Astrocyte (in vitro differentiated cells and primary cell): ENCODE measurements at regions not wholly inside any gene's neighbourhood (a gene's known extent, or its start where the extent isn't known, plus 50 kb on each side); places are given as distances from the start of the nearest gene placed in this dataset.

Source experiments
- DNase-seq: peaks from one replicate; pipeline ENCODE4 v3.0.0-alpha.2; 2010; ENCODE audit warnings: low read depth
- FAIRE-seq: peaks from 2 replicates; lab custom pipeline; 2011; peaks lifted over from hg19 to GRCh38; lab: Jason Lieb, UNC
- H2AFZ ChIP-seq: 2 replicates; pipeline ENCODE4 v1.6.0; 2012; ENCODE audit warnings: low read depth, low read length, inconsistent platforms
- H3K27ac ChIP-seq: 2 replicates; pipeline ENCODE4 v1.5.1; 2011; ENCODE audit warnings: low read depth, low read length, inconsistent platforms
- H3K27me3 ChIP-seq: 2 replicates; pipeline ENCODE4 v1.6.0; 2011; ENCODE audit warnings: low read length, inconsistent platforms; ENCODE audit not compliant: insufficient read depth
- H3K36me3 ChIP-seq: 2 replicates; pipeline ENCODE4 v1.5.1; 2011; ENCODE audit warnings: low read length, inconsistent platforms; ENCODE audit not compliant: insufficient read depth
- H3K4me1 ChIP-seq: 2 replicates; pipeline ENCODE4 v1.5.1; 2011; ENCODE audit warnings: low read length, inconsistent platforms; ENCODE audit not compliant: insufficient read depth
- H3K4me2 ChIP-seq: 2 replicates; pipeline ENCODE4 v1.6.0; 2012; ENCODE audit warnings: low read length, inconsistent platforms
- H3K4me3 ChIP-seq: 2 replicates; pipeline ENCODE4 v1.5.1; 2011; ENCODE audit warnings: low read depth, mild to moderate bottlenecking, low read length, inconsistent platforms; ENCODE audit not compliant: insufficient read depth
- H3K79me2 ChIP-seq: 2 replicates; pipeline ENCODE4 v1.6.0; 2012; ENCODE audit warnings: mild to moderate bottlenecking, low read length, inconsistent platforms; ENCODE audit not compliant: insufficient read depth
- H3K9ac ChIP-seq: 2 replicates; pipeline ENCODE4 v1.6.0; 2012; ENCODE audit warnings: mild to moderate bottlenecking, low read length, inconsistent platforms
- H3K9me3 ChIP-seq: 2 replicates; pipeline ENCODE4 v1.5.1; 2012; ENCODE audit warnings: low read depth, mild to moderate bottlenecking, low read length, inconsistent platforms; ENCODE audit not compliant: insufficient read depth
- H4K20me1 ChIP-seq: 2 replicates; pipeline ENCODE4 v1.6.0; 2012; ENCODE audit warnings: low read length, inconsistent platforms; ENCODE audit not compliant: insufficient read depth
- H3K27ac Mint-ChIP-seq: one replicate; pipeline ENCODE4 v1.8.0; 2021; ENCODE audit warnings: mild to moderate bottlenecking, mixed read lengths; ENCODE audit not compliant: unreplicated experiment
- H3K27me3 Mint-ChIP-seq: one replicate; pipeline ENCODE4 v1.8.0; 2021; ENCODE audit warnings: low read depth, mixed read lengths; ENCODE audit not compliant: unreplicated experiment
- H3K36me3 Mint-ChIP-seq: one replicate; pipeline ENCODE4 v1.8.0; 2021; ENCODE audit warnings: low read depth, mixed read lengths; ENCODE audit not compliant: unreplicated experiment
- H3K4me1 Mint-ChIP-seq: one replicate; pipeline ENCODE4 v1.8.0; 2021; ENCODE audit warnings: low read depth, mixed read lengths; ENCODE audit not compliant: unreplicated experiment
- H3K4me3 Mint-ChIP-seq: one replicate; pipeline ENCODE4 v1.8.0; 2021; ENCODE audit warnings: mild to moderate bottlenecking, moderate library complexity, mixed read lengths; ENCODE audit not compliant: unreplicated experiment
- H3K9me3 Mint-ChIP-seq: one replicate; pipeline ENCODE4 v1.8.0; 2021; ENCODE audit warnings: mild to moderate bottlenecking, mixed read lengths; ENCODE audit not compliant: unreplicated experiment
- CTCF ChIP-seq: IDR thresholded peaks from 2 replicates; pipeline ENCODE4 v1.5.1; 2011; ENCODE audit warnings: low read depth, mild to moderate bottlenecking, inconsistent platforms, low read length, moderate library complexity; ENCODE audit not compliant: insufficient read depth
- EZH2 ChIP-seq: IDR thresholded peaks from 2 replicates; pipeline ENCODE4 v1.6.1; 2012; ENCODE audit warnings: mild to moderate bottlenecking, low read length, inconsistent platforms; ENCODE audit not compliant: insufficient read depth

GRCh38 chr18:57900906-57901435 is 97.9 kb upstream of the ATP8B1 start:
- H3K9me3 ChIP-seq: no peaks in the 10 kb centered on the region
- H3K79me2 ChIP-seq: no peaks in the 10 kb centered on the region
- no peak overlapping the region for H2AFZ ChIP-seq
- Mint-ChIP-seq H3K4me3 (no peak overlapping the region), H3K9me3 (peaks cover 3% of the 10 kb centered on the region), H3K27me3 (peaks cover 7% of the 10 kb centered on the region), H3K4me1 (peaks cover 2% of the 10 kb centered on the region), H3K36me3 (no peaks in the 10 kb centered on the region), H3K27ac (no peak overlapping the region)
- TF ChIP-seq EZH2: no peak
- TF ChIP-seq CTCF: no peak
- FAIRE-seq (no peak), DNase-seq (no peak)
- H3K4me3 ChIP-seq: no peak overlapping the region
- H3K27ac ChIP-seq: no peak overlapping the region
- no peak overlapping the region for H3K9ac ChIP-seq
- no peak overlapping the region for H3K4me2 ChIP-seq
- H3K27me3 ChIP-seq: no peaks in the 10 kb centered on the region
- no peaks in the 10 kb centered on the region for H4K20me1 ChIP-seq
- H3K36me3 ChIP-seq: no peaks in the 10 kb centered on the region
- peaks cover 6% of the 10 kb centered on the region for H3K4me1 ChIP-seq

DNA sequence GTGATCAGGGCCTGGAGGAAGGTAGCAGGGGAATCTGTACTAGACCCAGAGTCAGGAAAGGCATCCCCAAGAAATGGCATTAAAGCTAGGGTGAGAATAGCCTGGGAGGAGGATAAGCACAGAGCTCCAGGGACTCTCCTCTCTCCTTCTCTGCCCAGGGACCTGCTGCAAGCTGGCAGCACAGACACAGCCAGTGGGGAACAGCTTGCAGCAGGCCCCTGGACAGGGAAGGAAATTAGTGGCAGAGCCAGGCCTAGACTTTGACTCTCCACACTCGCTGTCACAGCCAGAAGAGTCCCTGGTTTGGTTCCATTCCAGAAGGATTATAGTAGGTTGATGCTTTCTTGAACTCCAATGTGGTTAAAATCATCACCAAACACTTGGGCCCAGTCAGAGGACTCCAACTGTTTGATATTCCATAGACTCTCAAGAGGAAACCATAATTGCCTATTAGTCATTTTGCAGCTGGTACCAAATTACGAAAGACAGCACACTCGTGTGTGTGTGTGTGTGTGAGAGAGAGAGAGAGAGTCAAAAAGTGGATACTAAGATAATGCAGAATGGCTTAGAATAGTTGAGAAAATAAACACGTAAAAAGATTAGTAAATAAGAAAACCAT is 95.5 kb upstream of the ATP8B1 start:
- no peaks in the 10 kb centered on the region for H3K36me3 ChIP-seq
- peak; percentile 82 for DNase-seq
- no peak overlapping the region for H3K9ac ChIP-seq
- TF ChIP-seq CTCF (no peak), EZH2 (no peak)
- Mint-ChIP-seq H3K27me3 (peaks cover 7% of the 10 kb centered on the region), H3K4me1 (peaks cover 2% of the 10 kb centered on the region), H3K36me3 (no peaks in the 10 kb centered on the region), H3K4me3 (no peak overlapping the region), H3K27ac (no peak overlapping the region), H3K9me3 (peaks cover 5% of the 10 kb centered on the region)
- no peak overlapping the region for H3K27ac ChIP-seq
- H3K4me3 ChIP-seq: no peak overlapping the region
- FAIRE-seq: no peak
- H2AFZ ChIP-seq: no peak overlapping the region
- H3K4me1 ChIP-seq: peaks cover 6% of the 10 kb centered on the region
- H3K79me2 ChIP-seq: no peaks in the 10 kb centered on the region
- no peaks in the 10 kb centered on the region for H3K27me3 ChIP-seq
- H3K9me3 ChIP-seq: no peaks in the 10 kb centered on the region
- no peaks in the 10 kb centered on the region for H4K20me1 ChIP-seq
- H3K4me2 ChIP-seq: no peak overlapping the region

GRCh38 chr18:57895182-57895581 is 92.1 kb upstream of the ATP8B1 start:
- Histone ChIP-seq H3K27me3 (no peaks in the 10 kb centered on the region), H3K4me1 (peaks cover 3% of the 10 kb centered on the region), H3K9me3 (no peaks in the 10 kb centered on the region), H3K36me3 (no peaks in the 10 kb centered on the region), H3K27ac (no peak overlapping the region), H3K4me2 (no peak overlapping the region), H3K9ac (no peak overlapping the region), H2AFZ (no peak overlapping the region), H3K4me3 (no peak overlapping the region), H4K20me1 (no peaks in the 10 kb centered on the region), H3K79me2 (no peaks in the 10 kb centered on the region)
- no peak for FAIRE-seq
- Mint-ChIP-seq H3K4me1 (peaks cover 5% of the 10 kb centered on the region), H3K36me3 (no peaks in the 10 kb centered on the region), H3K4me3 (no peak overlapping the region), H3K27me3 (peaks cover 7% of the 10 kb centered on the region), H3K9me3 (peaks cover 4% of the 10 kb centered on the region), H3K27ac (no peak overlapping the region)
- no peak for TF ChIP-seq EZH2
- no peak for TF ChIP-seq CTCF
- DNase-seq: no peak
